ENCODE measurements at regions not wholly inside any gene's neighbourhood (a gene's known extent, or its start where the extent isn't known, plus 50 kb on each side); places are given as distances from the start of the nearest gene placed in this dataset.
"Not testable (repeated sequence)": the region's sequence is repeated elsewhere in the genome, so short reads cannot be mapped to it uniquely, and the experiment has no call there.

DNA sequence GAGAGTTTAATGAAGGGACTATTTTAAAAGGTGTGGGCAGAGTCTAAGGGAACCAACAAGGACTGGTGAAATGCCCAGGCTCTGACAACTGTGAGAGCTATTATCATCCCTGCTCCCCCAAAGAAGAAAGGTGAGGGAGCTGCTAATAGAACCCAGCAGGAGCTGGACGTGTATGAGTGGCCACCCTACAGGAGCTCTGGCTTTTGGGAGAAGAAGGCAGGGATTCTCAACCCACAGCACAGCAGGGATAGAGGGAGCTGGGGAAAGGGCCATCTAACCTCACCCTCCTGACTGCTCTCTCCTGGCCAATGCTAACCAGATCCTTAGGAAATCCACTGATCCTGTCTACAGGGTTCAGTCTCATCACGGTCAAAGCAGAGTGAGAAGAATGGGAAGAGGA, 57.1 kb downstream of the GRIN2B start:
- no peak for DNase-seq

DNA sequence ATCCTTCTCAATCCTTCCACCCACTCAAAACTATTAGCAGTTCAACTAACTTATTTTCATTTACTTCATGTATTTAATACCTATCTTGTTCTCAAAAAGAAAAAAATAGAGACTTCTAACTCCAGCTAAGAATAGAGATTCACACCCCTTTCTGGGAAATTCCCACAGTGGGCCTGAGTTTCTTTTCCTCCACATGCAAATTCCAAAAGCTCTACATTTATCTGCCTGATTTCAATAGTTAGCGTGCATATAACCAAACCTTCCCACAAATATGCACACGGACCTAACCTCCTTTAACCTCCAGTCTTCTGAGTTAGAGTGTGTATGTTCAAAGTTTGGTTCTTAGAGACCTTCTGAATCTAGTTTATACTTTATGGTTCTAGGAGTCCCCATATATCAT, 62.5 kb downstream of the GRIN2B start:
- DNase-seq, result no peak

DNA sequence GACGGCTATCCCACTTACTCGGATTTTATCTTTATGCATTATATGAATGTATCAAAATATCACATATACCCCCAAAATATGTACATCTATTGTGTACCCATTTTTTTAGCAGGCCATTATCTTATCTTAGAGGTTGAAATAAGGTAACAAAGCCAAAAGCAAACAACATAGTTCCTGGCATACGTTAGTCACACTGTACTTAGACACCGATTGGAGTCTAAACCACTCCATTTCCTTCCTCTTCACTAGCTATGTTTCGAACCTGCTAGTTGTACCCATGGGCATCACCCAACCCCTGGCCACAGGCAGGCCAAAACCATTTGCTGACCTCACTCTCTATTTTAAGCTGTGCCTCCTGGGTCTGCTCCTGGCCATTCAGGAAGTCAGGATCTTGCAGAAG, 66.3 kb downstream of the GRIN2B start:
- DNase-seq, result no peak

DNA sequence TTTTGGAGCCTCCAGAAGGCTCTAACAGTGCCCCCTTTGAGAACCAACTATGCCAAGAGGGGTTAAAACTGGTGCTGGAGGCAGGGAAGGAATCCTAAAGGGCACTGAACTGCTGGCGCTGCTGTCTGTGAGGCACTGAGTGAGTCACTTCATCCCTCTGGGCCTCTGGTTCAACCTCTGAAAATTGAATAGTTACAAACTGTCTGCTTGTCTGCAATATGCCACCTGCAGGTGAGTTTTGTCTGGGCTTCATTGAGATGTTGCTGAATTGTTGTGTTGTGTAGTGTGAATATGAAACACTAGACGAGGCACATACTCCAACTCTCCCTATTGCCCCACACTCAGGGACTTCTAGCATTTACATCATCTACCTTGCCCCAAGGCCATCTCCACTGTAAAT, 68.0 kb downstream of the GRIN2B start:
- no peak for DNase-seq

DNA sequence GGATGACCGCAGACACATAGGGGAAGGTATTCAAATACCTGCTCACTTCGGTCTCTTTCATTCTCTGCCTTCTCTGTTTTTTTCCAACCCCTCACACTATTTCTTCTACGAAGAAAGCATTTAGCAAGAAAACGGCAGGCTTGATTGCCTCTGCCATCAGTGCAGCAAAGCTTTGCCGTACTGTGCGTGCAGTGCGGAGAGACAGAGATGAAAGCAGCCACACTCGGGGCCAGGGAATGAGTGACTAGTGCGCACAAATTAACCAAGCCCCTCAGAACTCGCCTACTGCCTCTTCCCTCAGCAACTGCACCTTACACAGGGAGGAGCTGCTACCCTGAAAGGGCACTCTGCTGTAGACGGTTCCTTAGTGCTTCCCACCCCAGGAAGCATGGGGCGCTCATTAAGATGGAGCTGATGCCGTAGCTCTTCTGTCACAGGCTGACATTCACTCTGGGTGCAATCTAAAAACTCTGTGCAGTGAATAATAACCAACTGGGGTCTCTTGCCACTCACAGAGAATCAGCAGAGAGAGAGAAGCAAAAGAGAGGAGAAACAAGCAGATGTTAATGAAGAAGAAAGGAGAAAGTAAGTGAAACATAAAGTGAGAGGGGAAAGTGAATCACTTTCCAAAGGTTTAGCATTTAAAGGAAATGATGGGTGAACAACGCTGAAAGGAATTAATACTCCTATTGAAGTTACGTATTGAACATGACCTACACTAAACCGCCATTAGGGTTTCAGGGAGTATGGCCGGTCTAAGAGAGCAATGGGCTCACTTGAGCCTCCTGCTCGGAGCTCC, 69.4 kb downstream of the GRIN2B start:
- DNase-seq, result no peak

DNA sequence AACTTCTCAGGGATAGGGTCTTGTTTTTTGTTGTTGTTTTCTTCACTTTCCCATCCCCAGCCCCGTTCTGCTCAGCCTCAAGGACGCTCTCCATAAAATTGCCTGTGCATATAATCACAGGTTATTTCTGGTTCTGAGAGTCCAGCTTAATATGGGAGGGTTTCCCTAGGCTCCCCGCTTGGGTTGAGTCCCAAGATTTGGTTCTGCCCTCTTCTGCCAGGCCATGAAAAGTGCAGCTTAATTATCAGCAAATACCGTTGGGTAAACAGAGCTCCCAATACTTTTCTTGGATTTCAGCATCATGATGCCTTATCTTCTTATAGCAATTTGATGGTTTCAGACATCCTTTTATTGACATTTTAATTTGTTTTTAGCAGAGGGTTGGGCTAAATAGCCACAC, 75.6 kb downstream of the GRIN2B start:
- DNase-seq, result no peak

DNA sequence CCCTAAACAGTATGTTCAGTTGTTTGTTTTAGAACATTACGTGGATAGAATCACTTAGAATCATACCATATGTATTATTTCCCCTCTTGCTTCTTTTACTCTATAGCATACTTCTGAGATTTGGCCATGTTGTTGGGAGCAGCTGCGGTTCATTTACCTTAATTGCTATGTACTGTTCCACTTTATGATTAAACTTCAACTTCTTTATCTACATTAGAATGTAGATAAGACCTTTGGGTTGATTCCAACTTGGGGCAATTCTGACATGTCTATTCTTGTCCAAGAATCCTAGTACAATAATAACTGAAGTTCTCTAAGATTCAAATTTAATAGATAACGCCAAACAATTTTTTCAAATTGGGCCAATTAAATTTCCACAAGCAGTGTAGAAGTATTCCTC, 80.7 kb downstream of the GRIN2B start:
- DNase-seq, result no peak

DNA sequence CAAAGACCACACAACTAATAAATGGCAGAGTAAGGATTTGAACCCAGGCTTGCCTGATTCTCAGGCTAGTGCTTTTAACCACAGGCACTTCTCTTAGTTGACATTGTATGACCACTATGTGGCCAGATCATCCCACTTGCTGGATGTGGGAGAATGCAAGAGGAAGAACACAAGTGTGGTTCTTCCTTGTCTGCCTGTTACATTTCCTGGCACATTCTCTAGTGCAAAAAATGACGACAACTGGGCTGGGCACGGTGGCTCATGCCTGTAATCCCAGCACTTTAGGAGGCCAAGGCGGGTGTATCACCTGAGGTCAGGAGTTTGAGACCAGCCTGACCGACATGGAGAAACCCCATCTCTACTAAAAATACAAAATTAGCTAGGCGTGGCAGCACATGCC, 83.0 kb downstream of the GRIN2B start:
- not testable (repeated sequence) for DNase-seq

DNA sequence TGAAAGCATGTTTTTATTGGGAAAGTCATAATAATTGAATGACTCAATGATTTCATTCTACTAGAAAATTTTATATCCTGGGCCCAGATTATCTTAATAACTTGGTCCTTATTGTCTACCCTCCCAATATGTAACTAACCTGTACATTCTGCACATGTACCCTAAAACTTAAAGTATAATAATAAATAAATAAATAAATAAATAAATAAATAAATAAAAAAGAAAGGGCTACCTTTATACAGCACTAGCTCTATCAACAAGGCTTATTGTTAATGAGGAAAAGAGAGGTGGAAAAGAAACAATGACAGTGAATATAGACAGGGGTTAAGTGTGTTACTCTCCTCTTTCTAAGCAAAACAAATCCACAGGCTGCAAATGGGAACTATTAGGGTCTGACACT, 83.6 kb downstream of the GRIN2B start:
- DNase-seq, result no peak

DNA sequence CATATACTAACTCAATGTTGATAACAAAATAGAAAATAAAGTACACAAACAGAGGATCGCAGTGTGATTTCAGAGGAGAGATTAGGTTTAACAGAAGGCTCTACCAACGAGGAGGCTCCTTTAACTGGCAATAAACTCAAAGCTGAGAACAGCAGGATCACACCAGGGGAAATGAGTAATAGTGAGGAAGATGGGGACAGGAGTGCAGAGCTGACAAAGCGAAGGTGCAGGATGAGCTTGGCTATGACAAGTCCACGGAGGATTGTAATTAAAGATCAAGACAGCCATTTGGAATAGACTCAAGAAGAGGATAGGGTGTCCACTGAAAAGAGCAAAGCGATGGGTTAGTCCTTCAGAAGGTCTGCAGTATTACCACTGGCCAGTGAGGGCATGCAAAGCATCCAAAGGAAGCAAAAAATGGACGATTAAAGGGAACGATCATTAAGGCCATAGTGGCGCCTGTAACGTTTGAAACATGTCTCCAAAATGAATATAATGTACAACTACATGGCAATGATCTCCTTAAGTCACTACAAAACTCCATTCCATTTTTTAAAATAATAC, 85.3 kb downstream of the GRIN2B start:
- DNase-seq, result no peak

DNA sequence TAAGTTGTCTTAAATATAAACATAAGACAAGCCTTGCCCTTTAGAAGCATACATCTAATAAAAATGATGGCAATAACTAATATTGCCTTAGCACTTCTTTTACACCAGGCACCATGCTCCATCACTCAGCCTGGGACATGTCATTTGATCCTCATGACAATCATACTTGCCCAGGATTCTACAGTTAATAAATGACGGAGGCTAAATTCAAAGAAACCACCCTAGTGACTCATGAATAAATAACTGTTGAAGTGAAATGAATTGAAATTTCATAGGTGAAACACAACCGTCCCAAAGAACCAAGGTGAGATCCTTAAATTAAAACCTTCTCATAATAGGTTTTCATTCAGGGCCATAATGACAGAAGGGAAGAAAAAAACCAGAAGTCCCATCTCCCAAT, 89.5 kb downstream of the GRIN2B start:
- no peak for DNase-seq

DNA sequence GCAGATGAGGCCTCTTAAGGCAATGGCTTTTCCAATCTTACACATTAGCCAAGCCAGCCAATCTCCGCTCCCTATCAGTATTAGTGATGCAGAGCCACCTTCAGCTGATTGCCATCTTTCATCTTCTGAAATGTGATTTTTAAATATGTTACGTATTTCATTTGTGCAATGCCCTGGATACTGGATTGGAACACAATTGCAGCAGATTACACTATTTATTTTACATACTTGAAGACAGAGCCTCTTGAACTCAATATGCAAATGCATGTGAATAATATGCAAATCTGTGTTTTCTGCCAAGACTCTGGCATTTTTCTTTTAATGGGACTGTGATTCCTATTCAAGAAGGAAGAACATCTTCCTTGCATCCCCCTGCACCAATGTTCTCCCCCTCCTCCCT, 90.5 kb downstream of the GRIN2B start:
- no peak for DNase-seq

DNA sequence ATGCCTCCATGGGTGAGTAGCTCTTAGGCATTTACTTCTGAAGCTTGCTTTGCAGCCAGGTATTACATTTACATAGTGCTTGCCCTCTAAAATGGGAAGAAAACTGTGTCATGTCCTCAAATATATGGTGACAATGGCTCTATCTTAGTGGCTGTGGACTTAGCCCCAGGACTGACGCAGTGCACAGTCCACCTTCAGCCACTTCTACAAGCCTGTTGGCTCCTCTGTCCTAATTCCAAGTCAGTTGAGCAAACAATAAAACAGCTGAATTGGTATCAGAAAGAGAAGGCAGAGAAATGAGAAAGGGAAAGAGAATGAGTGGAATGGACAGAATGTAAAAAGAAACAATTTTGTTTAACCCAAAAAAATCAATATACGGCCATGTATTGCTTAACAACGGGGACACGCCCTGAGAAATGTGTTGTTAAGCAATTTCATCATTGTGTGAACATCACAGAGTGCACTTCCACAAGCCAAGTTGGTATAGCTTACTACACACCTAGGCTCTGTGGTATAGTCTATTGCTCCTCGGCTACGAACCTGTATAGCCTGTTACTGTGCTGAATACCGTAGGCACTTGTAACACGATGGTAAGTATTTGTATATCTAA, 93.5 kb downstream of the GRIN2B start:
- no peak for DNase-seq

DNA sequence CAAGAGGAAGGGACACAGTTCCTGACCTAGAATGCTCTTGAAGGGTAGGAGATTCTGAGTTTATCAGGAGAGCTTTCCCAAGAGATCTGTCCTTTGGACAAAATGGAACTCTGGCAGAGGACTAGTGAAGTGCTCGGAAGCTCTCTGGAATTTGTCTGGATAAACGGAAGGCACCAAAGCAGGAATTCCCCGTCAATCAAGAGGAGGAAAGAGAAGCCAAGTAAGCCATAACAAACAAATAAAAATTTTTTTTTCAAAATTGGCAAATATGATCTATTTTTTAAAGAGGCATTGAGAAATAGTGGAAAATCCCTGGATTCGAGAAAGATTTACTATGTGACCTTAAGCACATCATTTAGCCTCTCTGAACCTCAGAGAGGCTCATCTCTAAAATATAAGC, 99.2 kb downstream of the GRIN2B start:
- DNase-seq, result no peak

DNA sequence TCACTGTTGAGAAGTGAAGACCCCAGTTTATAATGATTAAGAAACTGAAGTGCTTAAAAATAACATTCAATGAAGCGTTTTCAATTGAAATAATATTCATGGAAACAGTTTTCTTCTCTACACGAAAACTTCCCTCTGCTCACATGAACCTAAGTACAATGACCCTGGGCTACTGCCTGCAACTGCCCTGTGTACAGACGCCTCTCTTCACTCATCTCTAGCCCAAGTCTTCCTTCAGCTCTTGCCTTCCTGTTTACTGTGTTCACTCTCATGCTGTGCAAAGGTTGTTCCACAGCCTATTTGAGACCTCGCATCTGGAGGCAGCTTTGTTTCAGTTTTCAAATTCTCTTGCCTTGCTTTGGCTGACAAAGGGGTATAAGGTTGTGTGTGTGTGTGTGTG, 100.8 kb downstream of the GRIN2B start:
- no peak for DNase-seq

DNA sequence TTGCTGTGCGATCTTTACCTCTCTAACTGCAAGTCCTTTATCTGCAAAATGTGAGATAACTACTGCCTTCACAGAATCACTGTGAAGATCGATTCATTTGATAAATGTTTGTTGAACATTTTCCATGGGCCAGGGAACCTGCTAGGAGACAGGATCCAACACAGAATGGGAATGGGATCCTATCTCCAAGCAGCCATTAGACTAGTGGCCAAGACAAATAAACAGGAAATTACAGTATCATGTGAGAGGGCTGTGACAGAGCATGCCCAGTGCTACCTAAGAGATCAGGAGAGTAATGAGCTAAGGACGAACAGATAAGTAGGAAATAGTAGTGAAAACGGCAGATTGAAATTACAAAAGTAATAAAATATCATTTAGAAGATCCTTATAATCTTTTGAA, 105.7 kb downstream of the GRIN2B start:
- DNase-seq, result no peak

DNA sequence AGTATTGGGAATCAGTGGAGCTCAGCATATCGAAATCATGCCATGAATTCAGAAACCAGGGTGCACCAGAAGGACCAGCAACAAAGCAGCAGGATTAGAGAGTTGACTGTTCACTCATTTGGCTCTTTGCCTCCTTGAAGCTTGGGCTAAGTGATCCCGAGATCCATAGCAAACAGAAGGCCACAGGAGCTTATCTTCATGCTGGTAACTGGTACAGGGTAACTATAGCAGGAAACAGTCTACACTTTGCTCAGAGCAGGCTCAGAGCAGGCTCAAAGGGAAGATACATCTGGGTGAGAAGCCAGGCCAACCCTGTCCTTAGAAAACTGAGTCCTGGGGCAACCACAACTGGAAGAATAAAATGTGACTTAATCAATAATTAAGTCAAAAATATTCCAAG, 111.1 kb downstream of the GRIN2B start:
- no peak for DNase-seq

DNA sequence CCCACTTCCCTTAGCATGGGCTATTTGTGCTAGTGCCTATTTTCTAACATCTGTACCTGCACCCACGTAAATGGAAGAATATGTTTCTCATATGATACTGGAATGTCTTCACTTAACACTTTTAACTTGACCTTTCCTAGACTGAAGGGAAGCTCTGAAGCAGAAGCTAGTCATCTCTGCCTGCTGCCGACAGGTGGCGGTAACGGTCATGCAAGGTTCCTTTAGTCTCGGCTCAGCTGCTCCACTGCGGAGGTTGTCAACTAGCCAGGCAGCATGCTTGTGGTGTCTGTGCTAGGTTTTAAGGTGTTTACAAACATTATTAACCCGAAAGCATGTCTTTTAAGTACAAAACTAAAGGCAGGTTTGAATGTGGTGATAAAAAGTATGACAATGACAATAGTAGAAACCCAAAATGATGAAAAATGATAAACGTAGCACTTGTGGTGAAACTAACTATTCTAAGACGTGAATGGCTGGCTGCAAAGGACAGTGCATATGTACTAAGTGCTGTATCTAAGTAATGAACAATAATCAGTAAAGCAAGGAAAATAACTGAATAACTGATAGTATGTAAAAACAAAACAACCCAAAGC, 117.2 kb downstream of the GRIN2B start:
- peak; percentile 77 for DNase-seq

DNA sequence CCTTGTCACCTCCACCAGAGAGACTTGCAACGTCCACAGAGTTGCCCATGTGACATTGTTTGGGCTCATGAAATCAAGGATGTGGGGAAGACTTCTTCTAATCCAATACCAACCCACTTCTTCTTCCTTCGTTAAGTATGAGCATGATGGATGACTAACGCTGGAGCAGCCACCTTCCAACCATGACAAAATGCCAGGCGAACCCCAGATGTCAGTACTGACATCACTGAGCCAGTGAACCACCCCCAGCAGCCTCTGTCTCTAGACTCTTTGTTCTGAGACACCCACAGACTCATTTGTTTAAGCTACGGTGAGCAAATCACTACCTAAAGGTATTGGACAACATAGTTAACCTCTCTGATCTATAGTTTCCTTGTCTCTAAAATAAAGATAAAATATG, 123.7 kb downstream of the GRIN2B start:
- DNase-seq, result no peak

DNA sequence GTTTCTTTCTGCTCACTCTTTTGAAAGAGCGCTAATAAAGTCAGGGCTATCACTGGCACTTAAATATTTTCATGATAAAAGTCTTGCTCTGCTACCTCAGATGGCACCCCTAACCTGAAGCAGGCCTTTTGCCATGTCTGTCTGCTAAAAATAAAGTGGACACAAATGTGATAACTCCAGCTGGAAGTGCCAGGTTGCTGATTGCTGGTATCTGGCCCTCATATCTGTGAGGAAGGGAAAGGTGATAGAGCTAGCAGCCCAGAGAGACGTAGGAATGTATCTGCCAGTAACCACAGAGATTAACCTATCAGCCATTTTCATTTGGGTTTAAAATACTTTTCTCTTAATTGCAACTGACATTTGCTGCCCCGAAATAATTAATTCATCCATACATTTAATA, 127.9 kb downstream of the GRIN2B start:
- DNase-seq, result no peak

DNA sequence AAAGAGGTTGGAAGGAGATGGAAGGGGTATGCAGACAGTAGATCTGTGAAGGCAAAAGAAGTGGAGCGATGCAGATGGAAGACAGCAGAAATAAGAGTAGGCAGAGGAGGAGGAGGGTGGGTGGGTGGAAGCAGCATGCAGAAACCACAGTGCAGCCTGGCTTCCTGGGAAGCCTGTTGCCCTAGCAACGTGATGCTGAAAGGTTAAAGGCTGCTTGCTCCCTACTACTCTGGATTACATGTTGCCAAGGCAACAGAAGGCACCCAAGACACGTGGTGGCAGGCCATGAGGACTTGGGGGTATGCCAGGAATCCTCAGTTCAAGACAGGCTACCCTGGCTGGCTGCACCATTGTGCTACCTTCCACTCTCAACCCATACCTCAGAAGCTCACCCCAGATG, 129.6 kb downstream of the GRIN2B start:
- DNase-seq, result no peak

DNA sequence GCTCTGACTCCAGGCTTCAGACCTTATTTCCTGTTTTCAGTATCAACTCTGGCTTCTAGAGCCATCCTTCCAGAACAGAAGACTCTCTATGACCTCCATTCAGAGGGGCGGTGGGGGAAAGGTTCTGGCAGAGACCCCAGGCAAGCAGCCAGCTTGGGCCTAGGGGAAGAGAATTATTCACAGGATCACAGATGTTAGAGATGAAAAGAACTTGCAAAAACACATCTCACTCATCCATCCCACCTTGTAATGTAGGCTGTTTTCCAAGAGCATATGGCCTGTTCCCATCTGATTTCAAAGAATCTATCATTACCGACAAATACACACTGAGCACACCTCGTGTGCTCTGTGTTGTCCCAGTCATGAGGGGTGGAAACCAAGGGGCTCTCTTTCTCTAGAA, 131.9 kb downstream of the GRIN2B start:
- DNase-seq, result no peak

DNA sequence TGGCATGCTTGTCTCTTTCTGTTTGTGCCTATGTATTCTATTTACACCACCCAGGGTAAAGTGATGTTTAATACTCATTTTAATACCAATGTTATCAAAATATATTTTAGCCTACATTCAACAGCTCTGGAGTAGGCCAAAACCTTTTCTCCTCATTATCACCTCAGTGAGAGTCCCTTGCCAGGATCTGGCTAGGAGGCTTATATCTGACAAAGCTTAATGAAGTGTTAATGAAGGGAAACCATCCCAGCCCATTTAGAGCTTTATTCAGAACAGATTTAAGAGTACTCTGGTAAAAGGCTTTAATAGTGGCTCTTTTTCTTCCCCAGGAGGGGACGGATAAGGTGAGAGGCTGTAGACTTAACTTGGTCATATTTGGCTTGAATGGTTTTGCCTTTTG, 137.6 kb downstream of the GRIN2B start:
- DNase-seq, result no peak

DNA sequence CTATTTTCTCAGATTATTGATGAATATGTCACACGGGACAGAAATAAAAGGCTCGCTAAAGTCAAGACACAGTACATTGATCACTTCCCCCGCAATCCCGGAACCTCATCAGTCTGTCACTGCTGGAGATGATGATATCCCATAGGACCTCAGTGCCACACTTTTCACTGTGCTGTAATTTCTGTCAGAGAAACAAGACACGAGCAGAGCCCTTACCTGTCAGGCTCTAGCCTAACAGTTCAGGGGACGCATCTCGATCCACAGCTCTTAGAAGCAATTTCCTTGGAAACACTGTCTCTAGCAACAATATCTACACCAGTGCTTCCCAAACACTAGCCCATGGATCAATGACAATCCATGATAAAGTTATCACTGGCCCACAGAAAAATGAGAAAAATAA, 140.0 kb downstream of the GRIN2B start:
- DNase-seq, result no peak
